ENCODE measurements at regions not wholly inside any gene's neighbourhood (a gene's known extent, or its start where the extent isn't known, plus 50 kb on each side); places are given as distances from the start of the nearest gene placed in this dataset.

- no peaks in the 10 kb centered on the region for H3K27me3 ChIP-seq (replicated peaks; ENCODE audit: control insufficient read depth, insufficient read depth, low read length, poor library complexity, severe bottlenecking)
- DNase-seq: no peak
- no peaks in the 10 kb centered on the region for H3K9me3 ChIP-seq (ENCODE audit: control insufficient read depth, low read length)
- no peak overlapping the region for H3K27ac ChIP-seq (ENCODE audit: insufficient read depth, low read length, poor library complexity, severe bottlenecking)
- no peak overlapping the region for H3K4me3 ChIP-seq (ENCODE audit: insufficient read depth, low read depth, low read length, poor library complexity, severe bottlenecking)
- no peaks in the 10 kb centered on the region for H3K4me1 ChIP-seq (ENCODE audit: control insufficient read depth, insufficient read depth, low read length, poor library complexity, severe bottlenecking)
- H3K36me3 ChIP-seq (ENCODE audit: control insufficient read depth, insufficient read depth, low read length): no peaks in the 10 kb centered on the region
These were observed 161.4 kb upstream of the TSHZ3 start for GRCh38 chr19:31510635-31511034.

- DNase-seq: no peak
- Histone ChIP-seq H3K36me3 (ENCODE audit: control insufficient read depth, insufficient read depth, low read length) (no peaks in the 10 kb centered on the region), H3K9me3 (ENCODE audit: control insufficient read depth, low read length) (no peaks in the 10 kb centered on the region), H3K27me3 (replicated peaks; ENCODE audit: control insufficient read depth, insufficient read depth, low read length, poor library complexity, severe bottlenecking) (no peaks in the 10 kb centered on the region), H3K4me3 (ENCODE audit: insufficient read depth, low read depth, low read length, poor library complexity, severe bottlenecking) (no peak overlapping the region), H3K27ac (ENCODE audit: insufficient read depth, low read length, poor library complexity, severe bottlenecking) (no peak overlapping the region), H3K4me1 (ENCODE audit: control insufficient read depth, insufficient read depth, low read length, poor library complexity, severe bottlenecking) (no peaks in the 10 kb centered on the region)
These were observed 161.9 kb upstream of the TSHZ3 start for GRCh38 chr19:31511098-31511497.

- H3K4me1 ChIP-seq (ENCODE audit: control insufficient read depth, insufficient read depth, low read length, poor library complexity, severe bottlenecking): no peaks in the 10 kb centered on the region
- H3K36me3 ChIP-seq (ENCODE audit: control insufficient read depth, insufficient read depth, low read length): no peaks in the 10 kb centered on the region
These were observed 162.5 kb upstream of the TSHZ3 start for GRCh38 chr19:31511696-31512095.

DNA sequence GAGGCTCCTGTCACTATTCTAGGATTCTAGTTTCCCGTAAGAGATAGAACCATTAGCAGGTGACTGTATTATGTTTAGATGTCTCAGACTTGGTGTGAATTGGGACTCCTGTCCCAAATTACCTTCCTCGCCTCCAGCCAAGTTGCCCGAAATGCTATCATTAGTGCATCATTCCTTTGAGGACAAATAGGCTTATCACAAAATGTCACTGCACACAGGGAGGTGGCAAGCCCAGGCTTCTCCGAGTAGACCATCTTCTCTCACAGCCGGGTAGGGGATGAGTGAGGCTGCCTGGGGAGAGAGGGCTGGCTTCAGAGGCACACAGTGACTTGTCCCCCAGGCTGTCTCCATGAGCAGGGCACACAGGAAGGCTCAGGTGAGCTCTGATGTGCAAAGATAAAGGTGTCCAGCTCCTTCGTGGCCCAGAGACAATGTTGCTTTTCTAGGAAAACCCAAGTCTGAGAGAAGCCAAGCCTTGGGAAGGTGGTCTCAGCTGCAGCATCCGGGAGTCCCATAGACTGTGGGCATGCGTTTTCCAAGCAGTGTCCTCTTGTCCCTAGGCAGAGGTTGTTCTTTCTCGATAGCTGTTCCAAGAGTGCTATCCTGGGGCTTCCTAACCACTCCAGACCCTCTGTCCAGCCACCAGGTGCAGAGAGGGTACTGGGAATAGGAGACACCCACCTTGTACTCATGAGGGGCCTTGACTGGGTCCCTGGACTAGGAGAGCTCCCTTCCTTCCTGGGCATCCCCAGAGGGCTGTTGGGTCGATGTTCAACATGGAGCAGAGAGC lies 163.1 kb upstream of the TSHZ3 start:
- Histone ChIP-seq H3K27me3 (replicated peaks; ENCODE audit: control insufficient read depth, insufficient read depth, low read length, poor library complexity, severe bottlenecking) (no peaks in the 10 kb centered on the region), H3K27ac (ENCODE audit: insufficient read depth, low read length, poor library complexity, severe bottlenecking) (no peak overlapping the region), H3K9me3 (ENCODE audit: control insufficient read depth, low read length) (no peaks in the 10 kb centered on the region), H3K4me1 (ENCODE audit: control insufficient read depth, insufficient read depth, low read length, poor library complexity, severe bottlenecking) (no peaks in the 10 kb centered on the region), H3K4me3 (ENCODE audit: insufficient read depth, low read depth, low read length, poor library complexity, severe bottlenecking) (no peak overlapping the region), H3K36me3 (ENCODE audit: control insufficient read depth, insufficient read depth, low read length) (no peaks in the 10 kb centered on the region)
- no peak for DNase-seq

More at GRCh38 chr19:31511696-31512095, 162.5 kb upstream of the TSHZ3 start:
- Histone ChIP-seq H3K27me3 (replicated peaks; ENCODE audit: control insufficient read depth, insufficient read depth, low read length, poor library complexity, severe bottlenecking) (no peaks in the 10 kb centered on the region), H3K27ac (ENCODE audit: insufficient read depth, low read length, poor library complexity, severe bottlenecking) (no peak overlapping the region), H3K9me3 (ENCODE audit: control insufficient read depth, low read length) (no peaks in the 10 kb centered on the region), H3K4me3 (ENCODE audit: insufficient read depth, low read depth, low read length, poor library complexity, severe bottlenecking) (no peak overlapping the region)
- DNase-seq: no peak

GRCh38 chr19:31513841-31514240 lies 164.6 kb upstream of the TSHZ3 start:
- H3K27ac ChIP-seq (ENCODE audit: insufficient read depth, low read length, poor library complexity, severe bottlenecking): no peak overlapping the region
- no peaks in the 10 kb centered on the region for H3K36me3 ChIP-seq (ENCODE audit: control insufficient read depth, insufficient read depth, low read length)
- H3K4me1 ChIP-seq (ENCODE audit: control insufficient read depth, insufficient read depth, low read length, poor library complexity, severe bottlenecking): no peaks in the 10 kb centered on the region
- H3K9me3 ChIP-seq (ENCODE audit: control insufficient read depth, low read length): no peaks in the 10 kb centered on the region
- H3K4me3 ChIP-seq (ENCODE audit: insufficient read depth, low read depth, low read length, poor library complexity, severe bottlenecking): no peak overlapping the region
- no peaks in the 10 kb centered on the region for H3K27me3 ChIP-seq (replicated peaks; ENCODE audit: control insufficient read depth, insufficient read depth, low read length, poor library complexity, severe bottlenecking)
- DNase-seq: no peak

- Histone ChIP-seq H3K27me3 (replicated peaks; ENCODE audit: control insufficient read depth, insufficient read depth, low read length, poor library complexity, severe bottlenecking) (no peaks in the 10 kb centered on the region), H3K27ac (ENCODE audit: insufficient read depth, low read length, poor library complexity, severe bottlenecking) (no peak overlapping the region), H3K4me1 (ENCODE audit: control insufficient read depth, insufficient read depth, low read length, poor library complexity, severe bottlenecking) (no peaks in the 10 kb centered on the region), H3K9me3 (ENCODE audit: control insufficient read depth, low read length) (no peaks in the 10 kb centered on the region), H3K36me3 (ENCODE audit: control insufficient read depth, insufficient read depth, low read length) (no peaks in the 10 kb centered on the region), H3K4me3 (ENCODE audit: insufficient read depth, low read depth, low read length, poor library complexity, severe bottlenecking) (no peak overlapping the region)
- DNase-seq: no peak
These were observed 166.7 kb upstream of the TSHZ3 start for GRCh38 chr19:31515931-31516330.

GRCh38 chr19:31516756-31517155 lies 167.5 kb upstream of the TSHZ3 start:
- no peak overlapping the region for H3K27ac ChIP-seq (ENCODE audit: insufficient read depth, low read length, poor library complexity, severe bottlenecking)
- no peaks in the 10 kb centered on the region for H3K27me3 ChIP-seq (replicated peaks; ENCODE audit: control insufficient read depth, insufficient read depth, low read length, poor library complexity, severe bottlenecking)
- DNase-seq: no peak
- H3K36me3 ChIP-seq (ENCODE audit: control insufficient read depth, insufficient read depth, low read length): no peaks in the 10 kb centered on the region
- H3K4me3 ChIP-seq (ENCODE audit: insufficient read depth, low read depth, low read length, poor library complexity, severe bottlenecking): no peak overlapping the region
- H3K4me1 ChIP-seq (ENCODE audit: control insufficient read depth, insufficient read depth, low read length, poor library complexity, severe bottlenecking): no peaks in the 10 kb centered on the region
- H3K9me3 ChIP-seq (ENCODE audit: control insufficient read depth, low read length): no peaks in the 10 kb centered on the region

- Histone ChIP-seq H3K4me1 (ENCODE audit: control insufficient read depth, insufficient read depth, low read length, poor library complexity, severe bottlenecking) (no peaks in the 10 kb centered on the region), H3K27ac (ENCODE audit: insufficient read depth, low read length, poor library complexity, severe bottlenecking) (no peak overlapping the region), H3K27me3 (replicated peaks; ENCODE audit: control insufficient read depth, insufficient read depth, low read length, poor library complexity, severe bottlenecking) (no peaks in the 10 kb centered on the region), H3K9me3 (ENCODE audit: control insufficient read depth, low read length) (no peaks in the 10 kb centered on the region), H3K36me3 (ENCODE audit: control insufficient read depth, insufficient read depth, low read length) (no peaks in the 10 kb centered on the region), H3K4me3 (ENCODE audit: insufficient read depth, low read depth, low read length, poor library complexity, severe bottlenecking) (no peak overlapping the region)
- no peak for DNase-seq
These were observed 168.3 kb upstream of the TSHZ3 start for GRCh38 chr19:31517224-31518180.

- H3K27me3 ChIP-seq (replicated peaks; ENCODE audit: control insufficient read depth, insufficient read depth, low read length, poor library complexity, severe bottlenecking): no peaks in the 10 kb centered on the region
- no peak for DNase-seq
- H3K36me3 ChIP-seq (ENCODE audit: control insufficient read depth, insufficient read depth, low read length): no peaks in the 10 kb centered on the region
These were observed 169.2 kb upstream of the TSHZ3 start for GRCh38 chr19:31518216-31519020.

More at GRCh38 chr19:31518216-31519020, 169.2 kb upstream of the TSHZ3 start:
- no peaks in the 10 kb centered on the region for H3K4me1 ChIP-seq (ENCODE audit: control insufficient read depth, insufficient read depth, low read length, poor library complexity, severe bottlenecking)
- no peaks in the 10 kb centered on the region for H3K9me3 ChIP-seq (ENCODE audit: control insufficient read depth, low read length)
- H3K27ac ChIP-seq (ENCODE audit: insufficient read depth, low read length, poor library complexity, severe bottlenecking): no peak overlapping the region
- H3K4me3 ChIP-seq (ENCODE audit: insufficient read depth, low read depth, low read length, poor library complexity, severe bottlenecking): no peak overlapping the region

All from effector memory CD4-positive, alpha-beta T cell (primary cell).